ENCODE measurements at regions not wholly inside any gene's neighbourhood (a gene's known extent, or its start where the extent isn't known, plus 50 kb on each side); places are given as distances from the start of the nearest gene placed in this dataset.

DNA sequence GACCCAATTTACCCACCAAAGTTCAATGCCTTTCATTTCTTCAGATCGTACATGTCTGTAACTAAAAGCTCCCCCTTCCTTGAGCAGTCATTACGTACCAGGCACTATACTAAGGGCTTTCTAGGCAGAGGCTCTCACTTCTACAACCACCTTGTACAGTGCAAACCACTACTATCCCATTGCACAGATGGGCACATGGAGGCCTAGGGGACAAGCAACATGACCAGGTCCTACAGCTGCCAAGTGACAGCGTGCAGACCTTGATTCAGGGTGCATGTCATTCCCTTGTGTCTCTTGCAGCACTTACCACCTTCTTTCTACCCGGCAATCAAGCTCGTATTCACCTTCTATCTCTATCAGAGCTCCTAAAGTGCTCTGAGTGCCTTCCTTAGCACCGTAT, 382.7 kb downstream of the SOX9 start:
- H3K4me3 ChIP-seq (ENCODE audit: low read length): no peak overlapping the region
- DNase-seq (ENCODE audit: low read depth): no peak
- TF ChIP-seq, protein P1, sequence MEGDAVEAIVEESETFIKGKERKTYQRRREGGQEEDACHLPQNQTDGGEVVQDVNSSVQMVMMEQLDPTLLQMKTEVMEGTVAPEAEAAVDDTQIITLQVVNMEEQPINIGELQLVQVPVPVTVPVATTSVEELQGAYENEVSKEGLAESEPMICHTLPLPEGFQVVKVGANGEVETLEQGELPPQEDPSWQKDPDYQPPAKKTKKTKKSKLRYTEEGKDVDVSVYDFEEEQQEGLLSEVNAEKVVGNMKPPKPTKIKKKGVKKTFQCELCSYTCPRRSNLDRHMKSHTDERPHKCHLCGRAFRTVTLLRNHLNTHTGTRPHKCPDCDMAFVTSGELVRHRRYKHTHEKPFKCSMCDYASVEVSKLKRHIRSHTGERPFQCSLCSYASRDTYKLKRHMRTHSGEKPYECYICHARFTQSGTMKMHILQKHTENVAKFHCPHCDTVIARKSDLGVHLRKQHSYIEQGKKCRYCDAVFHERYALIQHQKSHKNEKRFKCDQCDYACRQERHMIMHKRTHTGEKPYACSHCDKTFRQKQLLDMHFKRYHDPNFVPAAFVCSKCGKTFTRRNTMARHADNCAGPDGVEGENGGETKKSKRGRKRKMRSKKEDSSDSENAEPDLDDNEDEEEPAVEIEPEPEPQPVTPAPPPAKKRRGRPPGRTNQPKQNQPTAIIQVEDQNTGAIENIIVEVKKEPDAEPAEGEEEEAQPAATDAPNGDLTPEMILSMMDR (conservative IDR thresholded peaks at IDR 0.05; ENCODE audit: low read depth, low read length): no peak

DNA sequence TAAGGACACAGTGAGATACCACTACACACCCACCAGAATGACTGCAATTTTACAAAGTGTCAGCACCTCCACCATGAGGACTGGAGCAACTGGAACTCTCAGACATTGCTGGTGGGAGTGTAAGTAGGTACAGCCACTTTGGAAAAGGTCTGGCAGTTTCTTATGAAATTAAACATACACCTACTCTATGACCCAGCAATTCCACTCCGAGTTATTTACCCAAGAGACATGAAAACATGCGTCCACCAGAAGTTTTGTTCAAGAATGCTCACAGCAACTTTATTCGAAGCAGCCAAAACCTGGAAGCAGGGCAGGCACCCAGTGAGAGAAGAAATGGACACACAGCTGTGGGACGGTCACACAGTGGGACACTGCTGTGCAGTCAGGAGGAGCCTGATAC, 384.0 kb downstream of the SOX9 start:
- no peak overlapping the region for H3K4me3 ChIP-seq (ENCODE audit: low read length)
- no peak for DNase-seq (ENCODE audit: low read depth)
- TF ChIP-seq, protein P1 (conservative IDR thresholded peaks at IDR 0.05; ENCODE audit: low read depth, low read length): no peak

DNA sequence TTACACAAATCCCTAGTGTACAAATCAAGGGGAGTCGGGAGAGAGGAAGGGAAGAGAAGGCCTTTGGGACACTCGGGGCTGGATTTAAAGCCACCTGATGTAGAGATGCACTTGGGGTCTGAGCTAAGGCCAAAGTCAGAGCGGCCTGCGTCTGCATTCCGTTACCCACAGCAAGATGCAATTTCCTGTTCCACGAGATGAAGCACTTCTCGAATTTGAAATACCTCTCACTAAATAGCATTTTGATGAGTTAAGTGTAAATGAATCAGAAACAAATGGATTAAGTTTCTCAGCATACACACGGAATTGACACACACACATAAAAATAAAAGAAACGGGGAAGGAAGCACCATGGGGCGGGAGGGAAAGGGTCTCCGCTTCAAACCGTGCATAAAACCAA, 386.0 kb downstream of the SOX9 start:
- no peak for DNase-seq (ENCODE audit: low read depth)
- no peak overlapping the region for H3K4me3 ChIP-seq (ENCODE audit: low read length)
- TF ChIP-seq, protein P1 (conservative IDR thresholded peaks at IDR 0.05; ENCODE audit: low read depth, low read length): no peak

DNA sequence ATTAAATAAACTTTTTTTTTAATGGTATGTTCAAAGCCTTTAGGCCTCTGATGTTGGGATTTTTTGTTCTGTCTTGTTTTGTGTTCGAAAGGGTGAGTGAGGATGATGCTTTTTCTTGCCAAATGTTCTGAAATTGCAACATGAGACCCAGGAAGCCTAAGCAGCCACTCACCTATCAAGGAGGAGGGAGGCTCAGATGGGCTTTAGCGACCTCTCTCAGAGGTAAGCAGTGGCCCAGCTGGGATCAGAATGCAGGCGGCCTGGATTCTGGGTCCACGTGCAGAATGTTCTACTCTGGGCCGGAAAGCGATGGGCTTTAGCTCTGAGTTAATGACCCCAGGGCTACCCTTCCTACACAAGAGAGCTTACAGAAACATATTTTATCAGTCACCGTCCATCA, 386.6 kb downstream of the SOX9 start:
- no peak overlapping the region for H3K4me3 ChIP-seq (ENCODE audit: low read length)
- no peak for DNase-seq (ENCODE audit: low read depth)
- TF ChIP-seq, protein P1 (conservative IDR thresholded peaks at IDR 0.05; ENCODE audit: low read depth, low read length): no peak

DNA sequence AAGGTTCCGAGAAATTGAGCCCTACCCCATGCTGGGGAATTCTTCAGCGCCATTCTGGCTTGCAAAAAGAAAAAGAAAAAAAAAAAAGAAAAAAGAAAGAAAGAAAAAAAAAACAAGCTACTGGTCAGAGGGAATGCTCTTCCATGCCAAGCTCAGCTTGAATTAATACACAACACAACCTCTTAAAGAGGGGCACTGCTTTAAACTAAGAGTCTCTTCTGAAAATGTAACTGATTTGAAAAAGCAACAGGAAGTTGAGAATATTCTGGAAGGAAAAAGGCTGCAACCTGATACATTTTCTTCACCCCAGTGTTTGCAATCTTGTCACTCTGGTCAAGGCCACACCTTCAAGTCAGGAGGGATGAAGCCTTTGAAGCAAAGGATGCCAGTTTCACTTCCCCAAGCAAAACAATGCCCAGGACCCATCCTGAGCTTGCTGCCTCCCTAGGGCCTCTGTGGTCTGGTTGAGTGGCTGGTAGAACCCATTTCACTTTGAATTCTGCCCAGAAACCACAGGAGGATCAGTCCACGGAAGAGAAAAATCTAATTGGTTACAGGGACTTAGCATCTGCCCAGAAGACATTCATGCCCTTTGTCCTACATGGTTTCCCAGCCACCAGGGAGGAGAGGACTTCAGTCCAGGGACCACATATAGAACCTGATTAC, 389.7 kb downstream of the SOX9 start:
- TF ChIP-seq, protein P1 (conservative IDR thresholded peaks at IDR 0.05; ENCODE audit: low read depth, low read length): no peak
- DNase-seq (ENCODE audit: low read depth): no peak
- H3K4me3 ChIP-seq (ENCODE audit: low read length): no peak overlapping the region

DNA sequence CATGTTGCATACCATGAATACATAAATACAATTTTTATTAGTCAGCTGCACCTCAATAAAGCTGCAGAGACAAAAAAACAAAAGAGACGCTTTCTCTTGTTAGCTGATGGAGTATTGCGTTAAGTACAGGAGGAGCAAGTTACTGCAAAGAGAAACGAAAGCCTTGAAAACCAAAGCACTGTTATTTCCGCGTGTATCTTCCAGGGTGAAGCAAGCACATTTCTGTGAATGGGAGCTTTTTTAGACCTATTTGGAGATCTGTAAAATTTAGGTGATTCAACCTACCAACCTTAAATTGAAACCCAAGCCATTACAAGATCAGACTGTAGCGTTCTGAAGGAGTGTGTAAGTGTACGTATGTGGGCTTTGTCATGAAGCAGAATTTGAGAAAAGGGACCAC, 390.4 kb downstream of the SOX9 start:
- no peak for DNase-seq (ENCODE audit: low read depth)
- no peak overlapping the region for H3K4me3 ChIP-seq (ENCODE audit: low read length)
- TF ChIP-seq, protein P1 (conservative IDR thresholded peaks at IDR 0.05; ENCODE audit: low read depth, low read length): no peak

DNA sequence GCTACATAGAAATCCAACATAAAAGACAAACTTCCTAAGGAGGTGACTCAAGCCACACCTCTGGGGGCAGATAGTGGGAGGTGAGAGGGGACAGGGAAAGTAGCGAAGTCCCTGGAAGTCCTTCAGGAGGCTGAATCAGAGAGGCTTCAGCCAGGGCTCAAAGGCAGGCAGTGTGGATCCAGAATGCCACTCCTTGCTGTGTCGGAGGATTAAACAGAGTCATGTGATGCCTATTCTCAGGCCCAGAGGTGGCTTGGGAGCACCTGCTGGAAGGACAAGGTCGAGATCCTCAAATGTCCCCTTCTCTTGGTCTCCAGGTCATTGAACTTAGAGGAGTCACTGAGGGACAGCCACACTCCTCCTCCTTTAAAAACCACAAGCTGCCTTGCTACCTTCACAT, 391.1 kb downstream of the SOX9 start:
- TF ChIP-seq, protein P1 (conservative IDR thresholded peaks at IDR 0.05; ENCODE audit: low read depth, low read length): no peak
- no peak overlapping the region for H3K4me3 ChIP-seq (ENCODE audit: low read length)
- no peak for DNase-seq (ENCODE audit: low read depth)
